GM19240 (cell line): ENCODE measurements at regions not wholly inside any gene's neighbourhood (a gene's known extent, or its start where the extent isn't known, plus 50 kb on each side); places are given as distances from the start of the nearest gene placed in this dataset.
"Not testable (repeated sequence)": the region's sequence is repeated elsewhere in the genome, so short reads cannot be mapped to it uniquely, and the experiment has no call there.

Source experiments
- DNase-seq: peaks from one replicate; pipeline ENCODE4 v3.0.0; 2011; ENCODE audit warnings: low spot score; ENCODE audit not compliant: insufficient read length

- no peak for DNase-seq
These were observed 50.5 kb upstream of the CD99 start for GRCh38 chrX:2640436-2641150.

- no peak for DNase-seq
These were observed 52.8 kb upstream of the CD99 start for GRCh38 chrX:2638279-2638678.

GRCh38 chrX:2635342-2635741 lies 55.8 kb upstream of the CD99 start:
- no peak for DNase-seq

GRCh38 chrX:2632533-2633504 lies 58.3 kb upstream of the CD99 start:
- no peak for DNase-seq

- no peak for DNase-seq
These were observed 59.2 kb upstream of the CD99 start for GRCh38 chrX:2631743-2632532.

- DNase-seq, result not testable (repeated sequence)
These were observed 60.0 kb upstream of the CD99 start for GRCh38 chrX:2630935-2631742.

- DNase-seq, result not testable (repeated sequence)
These were observed 60.8 kb upstream of the CD99 start for GRCh38 chrX:2630008-2630934.

- no peak for DNase-seq
These were observed 61.6 kb upstream of the CD99 start for GRCh38 chrX:2629316-2630007.

- DNase-seq, result no peak
These were observed 62.3 kb upstream of the CD99 start for GRCh38 chrX:2628751-2629315.

GRCh38 chrX:2627272-2627867 lies 63.7 kb upstream of the CD99 start:
- DNase-seq, result no peak

GRCh38 chrX:2626750-2627149 lies 64.3 kb upstream of the CD99 start:
- DNase-seq, result no peak

GRCh38 chrX:2620576-2620975 lies 70.5 kb upstream of the CD99 start:
- no peak for DNase-seq

GRCh38 chrX:2618516-2618915 lies 72.6 kb upstream of the CD99 start:
- DNase-seq, result no peak

GRCh38 chrX:2614911-2615310 lies 76.2 kb upstream of the CD99 start:
- no peak for DNase-seq

GRCh38 chrX:2610246-2611170 lies 80.6 kb upstream of the CD99 start:
- no peak for DNase-seq

- DNase-seq, result no peak
These were observed 81.5 kb upstream of the CD99 start for GRCh38 chrX:2609431-2610238.
